Spleen (tissue), 11 donors: ENCODE measurements at regions not wholly inside any gene's neighbourhood (a gene's known extent, or its start where the extent isn't known, plus 50 kb on each side); places are given as distances from the start of the nearest gene placed in this dataset.

Source experiments
- DNase-seq: peaks from one replicate; pipeline ENCODE4 v3.0.0-alpha.2; 2020
- H3K27ac ChIP-seq, 8 donors: fragments of 200-600 bp; sonication (generic) in 7 of 8; 1 replicate in 4 of 8; 2 replicates in 4 of 8; pipeline versions ENCODE4 v1.5.0 to v1.8.0; 2016 to 2021; ENCODE audit warnings: inconsistent platforms in 4 of 8, mild to moderate bottlenecking in 4 of 8, moderate library complexity in 1 of 8
- H3K27me3 ChIP-seq, 7 donors: fragments of 200-600 bp; sonication (generic) in 6 of 7; replicated peaks in 1 of 7; 1 replicate in 4 of 7; 2 replicates in 3 of 7; pipeline versions ENCODE4 v1.5.0 to v1.8.0; 2016 to 2021; ENCODE audit warnings: inconsistent platforms in 3 of 7, mild to moderate bottlenecking in 1 of 7
- H3K36me3 ChIP-seq, 6 donors: fragments of 200-600 bp; sonication (generic) in 5 of 6; 1 replicate in 4 of 6; 2 replicates in 2 of 6; pipeline versions ENCODE4 v1.5.0 to v1.8.0; 2016 to 2021; ENCODE audit warnings: inconsistent platforms in 2 of 6
- H3K4me1 ChIP-seq, 6 donors: fragments of 200-600 bp; sonication (generic) in 5 of 6; 1 replicate in 3 of 6; 2 replicates in 3 of 6; pipeline versions ENCODE4 v1.5.0 to v1.8.0; 2016 to 2021; ENCODE audit warnings: inconsistent platforms in 3 of 6
- H3K4me3 ChIP-seq, 8 donors: fragments of 200-600 bp; sonication (generic) in 7 of 8; 1 replicate in 4 of 8; 2 replicates in 4 of 8; pipeline versions ENCODE4 v1.5.0 to v1.8.0; 2016 to 2021; ENCODE audit warnings: inconsistent platforms in 4 of 8, mild to moderate bottlenecking in 4 of 8, moderate library complexity in 2 of 8
- H3K9me3 ChIP-seq, 8 donors: fragments of 200-600 bp; sonication (generic) in 7 of 8; 1 replicate in 4 of 8; 2 replicates in 4 of 8; pipeline versions ENCODE4 v1.5.0 to v1.8.0; 2016 to 2021; ENCODE audit warnings: inconsistent platforms in 4 of 8
- POLR2A ChIP-seq, 3 donors: fragments of 450-650 bp; IDR thresholded peaks; one replicate each; pipeline ENCODE4 v1.5.1; 2017; ENCODE audit warnings: antibody characterized with exemption in 3 of 3, mild to moderate bottlenecking in 1 of 3
- POLR2AphosphoS5 ChIP-seq, 3 donors: sonication (generic); formaldehyde crosslinking; IDR thresholded peaks; one replicate each; pipeline ENCODE4 v1.5.1; 2017; ENCODE audit warnings: antibody characterized with exemption in 3 of 3
- WGBS, 5 donors: extraction: QIAGEN DNeasy Blood & Tissue Kit in 3 of 5; methylation state at CpG; one replicate each; pipeline versions ENCODE4 v1.1.5 to v1.1.7; 2013 to 2018; 5-methylcytosine and 5-hydroxymethylcytosine counted together
- intact Hi-C: fragments of 100-400 bp; cut with DNase I; formaldehyde crosslinking; loops from one replicate; pipeline ENCODE4 v1.15.0; 2023; ENCODE audit warnings: low total_unique reads
- TF ChIP-seq, protein P1 (sequence below), 11 experiments: fragments of 200-600 bp in 7 of 11; fragments of 450-650 bp in 4 of 11; sonication (generic) in 4 of 11; IDR thresholded peaks in 8 of 11; conservative IDR thresholded peaks in 3 of 11; 1 replicate in 7 of 11; 2 replicates in 4 of 11; pipeline versions ENCODE4 v1.4.0 to v1.8.0; 2016 to 2021; ENCODE audit warnings: antibody characterized with exemption in 11 of 11, inconsistent platforms in 4 of 11, mild to moderate bottlenecking in 1 of 11
- donor health status: healthy with polysubstance abuse.
- donor health status: DM: no; HTN: no; CAD: no; lungs with moderate emphysema.
- donor health status: DM: no; HTN: no; CAD: no.
- donor health status: Bipolar disorder and iron deficiency.
- donor health status: healthy.
- donor health status: DM: no; HTN: no; CAD: no.
- donor health status: DM: yes; HTN: yes; CAD: no.

DNA sequence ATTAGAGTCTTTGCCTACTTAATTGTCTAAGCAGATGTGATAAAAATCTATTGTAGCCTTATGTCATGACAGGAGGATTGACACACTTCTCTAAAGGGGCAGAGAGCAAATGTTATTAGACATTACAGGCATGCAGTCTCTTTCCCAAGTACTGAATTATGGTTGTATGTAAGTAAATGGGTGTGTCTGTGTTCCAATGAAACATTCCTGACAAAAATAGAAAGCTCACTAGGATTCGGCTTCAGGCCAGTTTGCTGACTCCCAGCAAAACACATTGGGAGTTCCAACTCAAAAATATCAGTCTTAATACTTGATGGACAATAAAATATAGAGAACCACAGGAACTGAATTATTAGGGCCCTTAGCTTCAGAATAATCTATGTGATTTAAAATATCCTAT is 1480.4 kb downstream of the FAM181B start:
- intact Hi-C loops: no loop called here
- no peak overlapping the region for H3K27ac ChIP-seq
- no peak overlapping the region for H3K4me3 ChIP-seq
- no peaks in the 10 kb centered on the region for H3K36me3 ChIP-seq
- no peaks in the 10 kb centered on the region for H3K4me1 ChIP-seq
- no peak for DNase-seq
- 47 to 71% (median 60%) methylated on average over 1 of the region's 1 CpG for WGBS, 5 donors
- TF ChIP-seq POLR2AphosphoS5 (IDR thresholded peaks at IDR 0.05): no peak
- TF ChIP-seq, protein P1, sequence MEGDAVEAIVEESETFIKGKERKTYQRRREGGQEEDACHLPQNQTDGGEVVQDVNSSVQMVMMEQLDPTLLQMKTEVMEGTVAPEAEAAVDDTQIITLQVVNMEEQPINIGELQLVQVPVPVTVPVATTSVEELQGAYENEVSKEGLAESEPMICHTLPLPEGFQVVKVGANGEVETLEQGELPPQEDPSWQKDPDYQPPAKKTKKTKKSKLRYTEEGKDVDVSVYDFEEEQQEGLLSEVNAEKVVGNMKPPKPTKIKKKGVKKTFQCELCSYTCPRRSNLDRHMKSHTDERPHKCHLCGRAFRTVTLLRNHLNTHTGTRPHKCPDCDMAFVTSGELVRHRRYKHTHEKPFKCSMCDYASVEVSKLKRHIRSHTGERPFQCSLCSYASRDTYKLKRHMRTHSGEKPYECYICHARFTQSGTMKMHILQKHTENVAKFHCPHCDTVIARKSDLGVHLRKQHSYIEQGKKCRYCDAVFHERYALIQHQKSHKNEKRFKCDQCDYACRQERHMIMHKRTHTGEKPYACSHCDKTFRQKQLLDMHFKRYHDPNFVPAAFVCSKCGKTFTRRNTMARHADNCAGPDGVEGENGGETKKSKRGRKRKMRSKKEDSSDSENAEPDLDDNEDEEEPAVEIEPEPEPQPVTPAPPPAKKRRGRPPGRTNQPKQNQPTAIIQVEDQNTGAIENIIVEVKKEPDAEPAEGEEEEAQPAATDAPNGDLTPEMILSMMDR (IDR thresholded peaks at IDR 0.05 in 8 of 11, conservative IDR thresholded peaks at IDR 0.05 in 3 of 11): no peak
- TF ChIP-seq POLR2A (IDR thresholded peaks at IDR 0.05): no peak
- no peaks in the 10 kb centered on the region for H3K9me3 ChIP-seq
- no peaks in the 10 kb centered on the region for H3K27me3 ChIP-seq

DNA sequence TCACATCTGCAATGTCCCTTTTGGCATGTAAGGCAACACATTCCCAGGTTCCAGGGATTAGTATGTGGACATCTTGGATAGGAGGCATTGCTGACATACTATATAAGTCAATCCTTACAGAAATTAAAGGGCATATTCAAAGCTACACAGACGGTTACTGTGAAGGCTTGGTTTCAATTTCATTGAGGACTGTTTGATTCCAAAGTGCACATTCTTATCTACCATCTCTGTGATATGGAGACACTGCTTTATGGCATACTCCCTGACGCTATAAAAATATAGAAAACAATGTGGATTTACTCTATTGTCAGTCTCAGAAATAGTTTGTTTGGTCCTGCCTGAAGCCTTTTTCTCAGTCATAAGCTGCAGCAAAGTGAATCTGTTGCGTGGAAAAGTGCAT is 1486.7 kb downstream of the FAM181B start:
- no peak for DNase-seq
- H3K4me1 ChIP-seq: no peaks in the 10 kb centered on the region
- no peak overlapping the region for H3K27ac ChIP-seq
- H3K36me3 ChIP-seq: no peaks in the 10 kb centered on the region
- intact Hi-C loops: no loop called here
- no peaks in the 10 kb centered on the region for H3K27me3 ChIP-seq
- no peaks in the 10 kb centered on the region for H3K9me3 ChIP-seq
- TF ChIP-seq POLR2A (IDR thresholded peaks at IDR 0.05) (no peak), POLR2AphosphoS5 (IDR thresholded peaks at IDR 0.05) (no peak)
- TF ChIP-seq, protein P1 (IDR thresholded peaks at IDR 0.05 in 8 of 11, conservative IDR thresholded peaks at IDR 0.05 in 3 of 11): no peak
- 71 to 80% (median 72%) methylated on average over 3 of the region's 3 CpGs for WGBS, 5 donors
- no peak overlapping the region for H3K4me3 ChIP-seq

DNA sequence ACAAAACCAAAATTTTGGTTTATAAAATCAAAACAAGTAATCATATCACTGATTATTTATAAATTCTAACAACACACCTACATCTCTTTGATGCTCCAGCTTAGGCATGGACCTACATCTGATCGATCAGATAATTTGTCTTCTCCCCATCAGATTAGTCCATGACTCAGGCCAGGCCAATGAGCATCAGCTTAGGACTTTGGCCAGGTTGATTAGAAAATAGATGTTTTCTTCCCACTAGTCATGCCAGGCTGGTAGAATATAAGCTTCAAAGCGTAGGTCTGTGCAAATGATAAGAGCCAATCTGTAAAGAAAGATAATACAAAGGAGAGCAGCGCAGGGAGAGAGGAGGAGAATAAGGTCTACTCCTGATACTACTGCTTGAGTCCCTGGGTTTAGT is 1487.9 kb downstream of the FAM181B start:
- Histone ChIP-seq H3K4me3 (no peak overlapping the region), H3K4me1 (no peaks in the 10 kb centered on the region), H3K27me3 (no peaks in the 10 kb centered on the region), H3K27ac (no peak overlapping the region), H3K9me3 (no peaks in the 10 kb centered on the region), H3K36me3 (no peaks in the 10 kb centered on the region)
- intact Hi-C loops: no loop called here
- DNase-seq: no peak
- 72 to 90% (median 80%) methylated on average over 3 of the region's 3 CpGs for WGBS, 5 donors
- TF ChIP-seq, protein P1 (IDR thresholded peaks at IDR 0.05 in 8 of 11, conservative IDR thresholded peaks at IDR 0.05 in 3 of 11): no peak
- TF ChIP-seq POLR2A (IDR thresholded peaks at IDR 0.05): no peak
- no peak for TF ChIP-seq POLR2AphosphoS5 (IDR thresholded peaks at IDR 0.05)

DNA sequence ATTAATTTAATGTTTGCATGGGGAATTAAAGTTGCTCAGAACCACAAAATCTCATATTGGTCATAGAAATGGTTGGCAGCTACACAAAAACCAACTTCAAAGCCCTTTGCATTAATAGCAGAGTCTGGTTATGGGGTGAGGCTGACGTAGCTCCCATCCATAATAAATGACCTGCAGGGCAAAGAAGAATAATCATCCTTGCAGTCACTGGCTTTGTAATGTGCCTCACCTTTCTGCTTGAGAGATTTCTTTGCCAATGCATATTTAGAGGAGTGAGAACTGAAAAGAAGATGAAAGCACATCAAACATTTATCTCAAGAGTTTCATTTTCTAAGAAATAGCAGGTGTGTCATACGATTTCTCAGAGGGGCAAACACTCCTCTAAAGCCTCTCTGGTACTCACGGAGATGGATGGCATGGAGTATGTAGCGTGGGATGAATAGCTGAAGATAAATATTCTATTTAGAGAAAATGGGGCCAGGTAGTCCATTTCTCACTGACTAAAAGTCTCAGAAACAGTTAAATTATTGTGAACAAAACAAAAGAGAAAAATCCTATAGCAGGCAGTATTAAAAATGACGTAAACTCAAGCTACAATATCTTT is 1491.9 kb downstream of the FAM181B start:
- Histone ChIP-seq H3K27ac (no peak overlapping the region), H3K4me3 (no peak overlapping the region), H3K4me1 (no peaks in the 10 kb centered on the region), H3K9me3 (no peaks in the 10 kb centered on the region), H3K36me3 (no peaks in the 10 kb centered on the region), H3K27me3 (no peaks in the 10 kb centered on the region)
- 67 to 90% (median 75%) methylated on average over 5 of the region's 5 CpGs for WGBS, 5 donors
- intact Hi-C loops: no loop called here
- no peak for DNase-seq
- no peak for TF ChIP-seq POLR2AphosphoS5 (IDR thresholded peaks at IDR 0.05)
- TF ChIP-seq POLR2A (IDR thresholded peaks at IDR 0.05): no peak
- TF ChIP-seq, protein P1 (IDR thresholded peaks at IDR 0.05 in 8 of 11, conservative IDR thresholded peaks at IDR 0.05 in 3 of 11): no peak
